ENCODE measurements at regions not wholly inside any gene's neighbourhood (a gene's known extent, or its start where the extent isn't known, plus 50 kb on each side); places are given as distances from the start of the nearest gene placed in this dataset.

GRCh38 chr18:78540636-78541529, 438.7 kb upstream of the SALL3 start:
- ChIA-PET POLR2A (no interaction called here), CTCF (no interaction called here)
- DNase-seq (ENCODE audit: extremely low spot score): no peak
- no peak for TF ChIP-seq CTCF (IDR thresholded peaks at IDR 0.05; ENCODE audit: control extremely low read depth, extremely low read depth, low read depth, missing control alignments)

DNA sequence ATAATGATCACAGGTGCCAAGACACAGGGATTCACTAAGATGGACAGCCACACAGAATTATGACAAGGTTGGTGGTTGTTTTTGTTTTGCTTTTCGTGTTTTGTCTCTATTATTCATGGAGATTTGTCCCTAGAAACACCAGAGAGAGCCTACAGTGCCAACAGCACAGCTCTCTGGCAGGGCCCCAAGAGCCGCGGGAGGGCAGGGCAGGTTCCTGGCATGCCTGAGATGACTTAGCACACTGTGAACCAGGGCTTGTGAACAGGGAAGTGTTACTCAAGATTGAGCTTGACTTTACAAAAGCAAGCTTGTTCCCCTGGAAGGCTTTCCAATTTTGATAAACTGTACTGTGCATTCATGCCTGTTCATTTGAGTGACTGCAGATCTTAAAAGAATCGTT, 437.4 kb upstream of the SALL3 start:
- ChIA-PET CTCF (interaction anchor here (1.1 kb wide), 1 partner anchor 10 kb away, joined by 4 read pairs; no protein-coding TSS in a partner anchor), POLR2A (no interaction called here)
- no peak for DNase-seq (ENCODE audit: extremely low spot score)
- no peak for TF ChIP-seq CTCF (IDR thresholded peaks at IDR 0.05; ENCODE audit: control extremely low read depth, extremely low read depth, low read depth, missing control alignments)

DNA sequence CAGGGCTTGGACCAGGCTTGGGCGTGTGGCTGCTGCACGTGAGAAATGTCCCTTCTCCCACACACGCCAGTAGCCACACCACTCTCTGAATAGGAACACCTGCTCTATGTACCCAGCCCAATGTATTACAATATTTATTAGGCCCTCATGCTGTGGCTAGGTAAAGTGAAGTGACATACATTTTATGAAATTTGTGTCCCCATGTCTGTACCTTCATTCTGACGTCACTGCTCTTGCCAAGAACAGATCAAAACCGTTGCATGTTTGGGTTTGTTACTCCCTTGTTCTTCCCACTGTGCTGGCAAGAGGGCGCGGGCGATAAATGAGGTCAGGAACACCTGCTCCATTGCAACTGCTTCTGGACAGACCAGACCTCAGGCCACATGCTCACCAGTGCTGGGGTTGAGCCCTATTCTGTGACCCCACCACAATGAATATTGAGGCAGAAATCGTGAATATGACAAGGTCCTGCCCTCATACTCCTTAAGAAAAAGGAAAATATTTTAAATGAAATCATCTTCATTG, 436.4 kb upstream of the SALL3 start:
- DNase-seq (ENCODE audit: extremely low spot score): no peak
- TF ChIP-seq CTCF (IDR thresholded peaks at IDR 0.05; ENCODE audit: control extremely low read depth, extremely low read depth, low read depth, missing control alignments): no peak
- CTCF ChIA-PET: interaction anchor here (1.1 kb wide), 1 partner anchor 9 kb away, joined by 4 read pairs; no protein-coding TSS in a partner anchor
- POLR2A ChIA-PET: no interaction called here

DNA sequence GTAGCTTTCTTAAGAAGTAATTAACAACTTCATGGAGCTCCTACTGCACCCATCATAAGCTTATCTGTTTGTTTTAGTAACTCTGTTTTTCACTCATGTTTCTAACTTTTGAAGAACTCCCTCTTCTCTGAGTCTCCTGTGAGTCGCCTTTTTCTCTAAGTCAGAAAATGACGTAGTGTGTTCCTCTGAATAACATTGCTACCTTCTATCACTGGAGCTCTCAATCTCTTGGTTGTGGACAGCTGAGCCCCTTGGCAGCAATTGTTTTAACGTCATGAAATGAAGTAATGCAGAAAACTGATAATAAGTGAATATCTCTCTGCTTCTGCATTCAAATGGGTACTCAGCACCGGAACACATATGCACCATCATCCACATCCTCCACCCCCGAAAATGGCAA, 433.3 kb upstream of the SALL3 start:
- ChIA-PET CTCF (no interaction called here), POLR2A (no interaction called here)
- TF ChIP-seq CTCF (IDR thresholded peaks at IDR 0.05; ENCODE audit: control extremely low read depth, extremely low read depth, low read depth, missing control alignments): no peak
- DNase-seq (ENCODE audit: extremely low spot score): no peak

- POLR2A ChIA-PET: no interaction called here
- TF ChIP-seq CTCF (IDR thresholded peaks at IDR 0.05; ENCODE audit: control extremely low read depth, extremely low read depth, low read depth, missing control alignments): no peak
- CTCF ChIA-PET: no interaction called here
- no peak for DNase-seq (ENCODE audit: extremely low spot score)
These were observed 431.8 kb upstream of the SALL3 start for GRCh38 chr18:78547817-78548216.

GRCh38 chr18:78548261-78549058, 431.2 kb upstream of the SALL3 start:
- ChIA-PET POLR2A (no interaction called here), CTCF (no interaction called here)
- DNase-seq (ENCODE audit: extremely low spot score): no peak
- TF ChIP-seq CTCF (IDR thresholded peaks at IDR 0.05; ENCODE audit: control extremely low read depth, extremely low read depth, low read depth, missing control alignments): no peak

All from GM10248 (cell line).